Stimulated activated CD4-positive, alpha-beta T cell treated with anti-CD3 and anti-CD28 coated beads, TNF-alpha, amount 100 ng/mL, for 48 hours (primary cell): ENCODE measurements at regions not wholly inside any gene's neighbourhood (a gene's known extent, or its start where the extent isn't known, plus 50 kb on each side); places are given as distances from the start of the nearest gene placed in this dataset.

Experiments
- DNase-seq, 3 donors: peaks; one replicate each; pipeline ENCODE4 v3.0.0-alpha.2; 2020; ENCODE audit warnings: low read depth in 3 of 3

GRCh38 chr6:100181309-100181708, 187.3 kb upstream of the MCHR2 start:
- no peak for DNase-seq

GRCh38 chr6:100179576-100179975, 185.6 kb upstream of the MCHR2 start:
- DNase-seq: no peak

- DNase-seq: no peak
Observed at GRCh38 chr6:100177956-100178355, 183.9 kb upstream of the MCHR2 start.

GRCh38 chr6:100176951-100177710, 183.1 kb upstream of the MCHR2 start:
- DNase-seq: no peak

- DNase-seq: no peak
Observed at GRCh38 chr6:100176311-100176950, 182.4 kb upstream of the MCHR2 start.

- no peak for DNase-seq
Observed at GRCh38 chr6:100175814-100176310, 181.8 kb upstream of the MCHR2 start.

GRCh38 chr6:100173211-100173610, 179.2 kb upstream of the MCHR2 start:
- DNase-seq: no peak

GRCh38 chr6:100172322-100172713, 178.3 kb upstream of the MCHR2 start:
- DNase-seq: no peak

- DNase-seq: no peak
Observed at GRCh38 chr6:100171533-100172321, 177.7 kb upstream of the MCHR2 start.

GRCh38 chr6:100168148-100168547, 174.1 kb upstream of the MCHR2 start:
- no peak for DNase-seq

- DNase-seq: no peak
Observed at GRCh38 chr6:100167585-100167984, 173.6 kb upstream of the MCHR2 start.

GRCh38 chr6:100166956-100167355, 172.9 kb upstream of the MCHR2 start:
- DNase-seq: no peak

GRCh38 chr6:100165442-100165841, 171.4 kb upstream of the MCHR2 start:
- DNase-seq: no peak

- no peak for DNase-seq
Observed at GRCh38 chr6:100163035-100163434, 169.0 kb upstream of the MCHR2 start.

- DNase-seq: no peak
Observed at GRCh38 chr6:100161782-100162365, 167.9 kb upstream of the MCHR2 start.

GRCh38 chr6:100160930-100161329, 166.9 kb upstream of the MCHR2 start:
- DNase-seq: no peak

GRCh38 chr6:100155141-100155540, 161.1 kb upstream of the MCHR2 start:
- DNase-seq: no peak

GRCh38 chr6:100153636-100154275, 159.7 kb upstream of the MCHR2 start:
- DNase-seq: no peak

GRCh38 chr6:100152201-100152600, 158.2 kb upstream of the MCHR2 start:
- DNase-seq: no peak

- no peak for DNase-seq
Observed at GRCh38 chr6:100144991-100145390, 151.0 kb upstream of the MCHR2 start.

GRCh38 chr6:100138346-100139022, 144.5 kb upstream of the MCHR2 start:
- no peak for DNase-seq
